HG02588 (cell line): ENCODE measurements at regions not wholly inside any gene's neighbourhood (a gene's known extent, or its start where the extent isn't known, plus 50 kb on each side); places are given as distances from the start of the nearest gene placed in this dataset.

Experiments
- ATAC-seq: cut with Tn5 transposase; IDR thresholded peaks from one replicate; pipeline ENCODE4 v1.9.1; 2021; ENCODE audit warnings: mild to moderate bottlenecking, moderate library complexity; ENCODE audit not compliant: unreplicated experiment

DNA sequence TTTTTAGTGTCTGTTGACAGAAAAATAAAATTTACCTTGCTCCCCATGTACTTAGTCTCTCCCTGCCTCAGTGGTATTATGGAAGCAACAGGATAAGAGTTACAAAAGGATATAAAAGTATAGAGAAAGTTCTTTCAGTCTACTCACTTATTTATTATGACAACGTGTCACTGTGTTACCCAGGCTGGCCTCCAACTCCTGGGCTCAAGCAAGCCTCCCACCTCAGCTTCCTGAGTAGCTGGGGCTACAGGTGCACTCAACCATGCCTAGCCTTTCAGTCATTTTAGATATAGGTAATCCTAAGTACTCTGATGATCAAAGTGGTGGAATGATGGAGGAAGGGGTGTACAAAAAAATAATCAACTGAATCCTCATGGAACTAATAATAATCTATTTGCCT lies 215.2 kb upstream of the MKLN1 start:
- no peak for ATAC-seq

DNA sequence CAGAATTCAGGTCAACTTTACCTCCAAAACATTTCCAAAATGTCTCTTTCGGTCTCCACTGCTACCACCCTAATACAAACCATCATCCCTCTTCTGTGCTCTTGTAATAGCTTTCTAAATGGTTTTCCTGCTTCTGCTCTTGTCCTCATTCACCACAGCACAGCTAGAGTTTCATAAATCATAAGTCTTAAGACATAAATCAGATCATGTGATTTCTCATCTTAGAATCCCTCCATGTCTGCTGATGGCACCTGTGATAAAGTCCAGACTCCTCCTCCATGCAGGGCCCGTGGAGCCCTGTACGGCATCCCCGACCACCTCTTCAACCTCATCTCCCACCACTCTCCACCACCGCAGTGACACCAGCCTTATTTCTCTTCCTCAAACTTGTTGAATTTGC lies 212.3 kb upstream of the MKLN1 start:
- ATAC-seq, result no peak

DNA sequence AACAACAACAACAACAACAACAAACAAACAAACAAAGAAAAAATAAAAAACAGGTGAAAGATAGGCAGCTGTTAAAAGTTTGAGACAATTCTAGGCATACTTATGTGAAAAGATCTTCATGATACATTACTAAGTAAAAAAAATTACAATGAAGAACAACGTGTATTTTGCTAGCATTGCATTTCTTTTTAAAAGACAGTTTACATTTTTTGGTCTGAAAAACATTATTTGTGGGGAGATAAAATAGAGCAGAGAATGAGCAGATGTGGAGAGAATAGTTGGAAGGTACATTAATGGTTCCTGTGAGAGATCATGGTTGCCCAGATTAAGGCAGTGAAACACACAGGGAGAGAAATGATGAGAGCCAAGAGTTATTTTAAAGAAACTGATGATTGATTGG lies 210.2 kb upstream of the MKLN1 start:
- no peak for ATAC-seq

DNA sequence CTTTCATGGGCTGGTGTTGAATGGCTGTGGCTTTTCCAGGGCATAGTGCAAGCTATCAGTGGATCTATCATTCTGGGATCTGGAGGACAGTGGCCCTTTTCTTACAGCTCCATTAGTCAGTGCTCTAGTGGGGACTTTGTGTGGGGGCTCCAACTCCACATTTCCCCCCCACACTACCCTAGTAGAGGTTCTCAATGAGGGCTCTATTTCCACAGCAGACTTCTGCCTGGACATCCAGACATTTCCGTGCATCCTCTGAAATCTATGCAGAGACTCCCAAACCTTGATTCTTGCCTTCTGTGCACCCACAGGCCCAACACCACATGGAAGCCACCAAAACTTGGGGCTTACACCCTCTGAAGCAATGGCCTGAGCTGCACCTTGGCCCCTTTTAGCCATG lies 208.3 kb upstream of the MKLN1 start:
- no peak for ATAC-seq

DNA sequence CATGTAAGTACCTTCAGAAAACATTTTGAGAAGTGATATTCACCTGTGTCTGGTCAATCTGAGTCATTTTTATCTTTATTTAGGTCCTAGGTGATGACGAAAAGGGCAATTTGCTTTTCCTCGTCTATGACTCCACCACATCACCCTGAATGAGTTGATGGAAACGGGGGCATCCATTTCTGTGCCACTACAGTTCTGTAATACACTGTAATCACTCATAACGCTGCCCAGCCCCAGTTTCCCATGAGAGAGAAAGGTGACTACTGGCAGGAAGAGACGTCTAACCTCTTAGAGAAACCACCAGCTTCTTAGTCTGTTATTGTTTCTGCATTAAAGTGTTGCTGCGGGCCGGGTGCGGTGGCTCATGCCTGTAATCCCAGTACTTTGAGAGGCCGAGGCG lies 205.3 kb upstream of the MKLN1 start:
- no peak for ATAC-seq

DNA sequence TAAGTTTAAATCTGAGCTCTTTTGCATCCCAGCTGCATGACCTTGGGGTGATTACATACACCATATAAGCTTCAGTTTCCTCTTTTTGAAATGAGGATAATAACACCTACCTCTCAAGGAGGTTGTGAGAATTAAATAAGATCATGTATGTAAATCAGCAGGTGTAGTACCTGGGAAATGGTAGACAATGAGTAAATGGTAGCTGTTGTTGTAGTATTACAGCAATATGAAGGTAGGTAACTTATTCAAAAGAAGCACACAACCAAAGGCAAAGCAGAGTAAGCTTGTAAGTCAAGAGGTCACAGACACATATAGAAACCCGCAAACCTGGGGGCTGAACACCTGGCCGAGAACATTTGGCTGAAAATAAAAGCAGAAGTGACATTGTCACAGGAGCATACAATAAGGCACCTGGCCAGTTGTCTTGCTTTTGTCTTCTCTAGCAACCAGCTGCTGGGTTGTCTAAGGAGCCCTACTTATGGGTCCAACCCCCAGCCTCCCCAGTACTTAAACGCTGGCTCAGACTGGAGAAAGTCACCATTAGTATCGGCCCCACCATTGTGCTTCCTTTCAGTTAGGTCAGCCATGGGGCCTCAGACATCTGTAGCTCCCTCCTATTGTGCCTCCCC lies 203.6 kb upstream of the MKLN1 start:
- peak; percentile 91 for ATAC-seq

DNA sequence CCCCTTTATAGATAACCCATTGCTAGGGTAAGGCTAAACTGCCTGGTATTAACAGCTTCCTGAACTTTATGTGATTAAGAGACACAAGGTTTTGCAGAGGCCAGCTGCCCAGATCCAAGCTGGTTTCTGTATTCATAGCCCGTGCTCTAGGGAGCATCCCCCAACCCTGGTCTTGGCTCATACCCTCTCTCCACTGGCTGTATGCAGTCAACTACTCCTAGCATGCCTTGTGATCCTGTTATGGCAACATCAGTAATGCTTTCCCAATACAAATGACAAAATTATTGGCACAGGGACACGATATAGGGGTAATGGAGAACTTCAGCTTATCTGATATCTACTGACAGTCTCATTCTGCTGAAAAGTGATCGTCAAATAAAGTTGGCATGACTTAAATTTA lies 202.8 kb upstream of the MKLN1 start:
- ATAC-seq, result no peak

DNA sequence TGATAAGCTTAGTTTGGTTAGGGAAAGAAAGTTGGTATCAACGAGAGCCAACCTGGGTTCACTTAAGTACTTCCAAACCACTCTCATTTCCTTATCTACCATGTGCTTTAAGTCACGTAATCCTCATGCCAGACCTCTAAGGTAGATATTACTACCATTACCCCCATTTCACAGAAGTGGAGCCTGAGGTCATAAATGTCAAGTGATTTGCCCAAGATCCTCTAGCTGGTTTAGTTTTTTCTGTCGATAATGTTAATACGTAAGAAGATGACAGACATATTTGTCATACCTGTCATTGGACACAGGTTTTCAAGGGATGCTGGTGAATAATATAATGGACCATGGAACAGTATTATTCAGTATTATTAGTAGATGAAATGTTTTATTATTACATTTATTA lies 197.4 kb upstream of the MKLN1 start:
- ATAC-seq, result no peak

DNA sequence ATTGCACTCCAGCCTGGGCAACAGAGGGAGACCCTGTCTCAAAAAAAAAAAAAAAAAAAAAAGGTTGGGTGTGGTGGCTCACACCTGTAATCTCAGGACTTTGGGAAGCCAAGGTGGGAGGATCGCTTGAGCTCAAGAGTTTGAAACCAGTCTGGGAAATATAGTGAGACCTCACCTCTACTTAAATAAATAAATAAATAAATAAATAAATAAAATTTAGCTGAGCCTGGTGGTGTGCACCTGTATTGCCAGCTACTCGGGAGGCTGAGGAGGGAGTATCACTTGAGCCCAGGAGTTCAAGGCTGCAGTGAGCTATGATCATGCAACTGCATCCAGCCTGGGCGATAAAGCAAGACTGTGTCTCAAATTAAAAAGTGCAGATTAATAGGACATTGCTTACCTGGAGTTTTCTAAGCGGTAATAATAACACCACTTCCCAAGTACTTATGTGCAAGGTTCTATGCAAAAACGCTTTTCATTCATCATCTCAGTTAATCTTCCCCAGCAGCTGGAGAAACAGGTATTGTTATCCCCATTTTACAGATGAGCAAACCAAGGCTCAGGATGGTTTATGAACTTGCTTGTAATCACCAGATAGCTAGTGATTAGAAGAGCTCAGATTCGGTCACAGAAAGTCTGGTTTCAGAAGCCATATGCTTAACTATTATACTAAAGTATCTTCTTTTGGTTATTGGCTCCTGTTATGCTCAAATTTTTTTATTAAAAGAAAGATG lies 196.5 kb upstream of the MKLN1 start:
- no peak for ATAC-seq

DNA sequence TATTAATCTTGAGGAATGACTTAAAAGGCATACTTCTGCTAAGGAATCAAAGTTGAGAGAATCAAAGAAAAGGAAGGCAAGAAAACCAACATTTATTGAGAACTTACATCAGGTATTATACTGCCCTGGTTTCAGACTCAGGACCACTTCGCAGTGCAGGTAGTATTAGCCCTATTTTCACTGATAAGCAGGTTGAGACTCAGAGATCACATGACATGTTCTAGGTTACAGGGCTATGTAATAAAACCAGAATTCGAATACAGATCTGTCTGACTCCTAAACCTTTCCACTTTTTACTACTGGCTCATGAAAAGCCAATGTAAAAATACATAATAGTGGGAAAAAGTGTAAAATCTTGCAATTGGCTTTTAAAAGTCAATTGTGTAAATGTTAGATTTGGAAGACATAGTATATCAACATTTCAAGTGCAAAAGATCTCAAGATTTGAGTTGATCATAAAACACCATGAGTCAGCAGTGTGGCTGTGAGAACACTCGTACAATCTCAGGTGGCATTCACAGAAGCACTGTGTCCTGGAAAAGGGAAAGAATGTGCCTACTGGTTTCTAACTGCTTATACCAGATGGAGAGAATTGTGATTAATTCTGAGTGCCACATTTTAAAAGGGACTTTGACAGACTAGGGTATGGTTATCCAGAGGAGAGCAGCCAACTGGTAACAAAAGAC lies 195.8 kb upstream of the MKLN1 start:
- ATAC-seq, result no peak

DNA sequence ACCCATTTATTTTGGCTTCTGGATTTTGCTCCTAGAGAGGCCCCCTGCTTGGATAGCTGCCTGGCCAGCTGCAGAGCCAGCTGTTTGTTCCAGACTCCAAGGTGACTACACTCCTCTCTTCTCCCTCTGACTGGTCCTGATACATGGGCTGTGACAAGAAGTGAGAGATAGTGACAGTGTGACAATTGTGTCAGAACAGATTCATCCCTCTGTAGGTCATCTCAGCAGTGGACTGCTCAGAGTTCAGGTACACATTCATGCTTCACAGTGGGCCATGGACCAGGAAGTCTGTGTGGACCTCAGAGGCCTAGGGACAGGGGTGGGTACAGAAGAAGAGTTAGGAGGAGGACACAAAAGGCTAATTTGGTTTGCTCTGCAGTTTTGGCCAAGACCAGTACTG lies 188.2 kb upstream of the MKLN1 start:
- no peak for ATAC-seq

DNA sequence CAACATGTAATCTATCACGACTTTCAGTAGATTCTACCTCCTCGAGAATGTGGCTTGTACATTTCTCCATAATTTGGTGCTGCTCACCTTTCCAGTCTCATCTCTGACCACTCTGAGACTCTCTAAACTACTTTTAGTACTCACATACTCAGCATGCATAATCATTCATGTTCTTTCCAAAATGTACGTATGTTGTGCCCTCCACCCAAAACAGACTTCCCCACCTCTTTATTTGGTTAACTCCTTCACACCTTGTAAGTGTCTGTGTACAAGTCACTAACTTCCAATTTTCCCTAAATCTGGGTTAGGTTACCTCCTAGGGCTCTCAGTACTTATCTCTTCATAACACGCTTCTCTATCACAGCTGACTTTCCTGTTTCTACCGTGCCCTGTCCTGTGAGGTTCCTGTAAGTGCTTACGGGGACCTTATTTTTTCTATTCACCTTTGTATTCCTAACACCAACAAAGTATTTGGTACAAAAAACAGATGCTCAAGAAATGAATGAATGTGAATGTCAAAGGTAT lies 186.2 kb upstream of the MKLN1 start:
- no peak for ATAC-seq

DNA sequence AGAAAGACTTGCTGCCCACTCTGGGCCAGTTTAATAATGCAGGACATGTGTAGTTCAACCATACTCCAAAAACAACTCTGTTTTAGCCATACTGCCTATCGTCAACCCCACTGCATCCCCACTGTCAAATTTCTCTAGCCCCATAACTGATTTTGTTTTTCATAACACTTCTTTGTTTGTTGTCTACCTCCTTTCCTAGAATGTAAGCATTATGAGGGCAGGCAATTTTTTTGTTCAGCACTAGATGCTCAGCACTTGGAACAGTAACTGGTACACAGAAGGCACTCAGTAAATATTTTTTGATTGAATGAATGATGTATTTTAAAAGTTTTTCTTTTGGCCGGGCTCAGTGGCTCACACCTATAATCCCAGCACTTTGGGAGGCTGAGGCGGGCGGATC lies 183.8 kb upstream of the MKLN1 start:
- ATAC-seq, result no peak

DNA sequence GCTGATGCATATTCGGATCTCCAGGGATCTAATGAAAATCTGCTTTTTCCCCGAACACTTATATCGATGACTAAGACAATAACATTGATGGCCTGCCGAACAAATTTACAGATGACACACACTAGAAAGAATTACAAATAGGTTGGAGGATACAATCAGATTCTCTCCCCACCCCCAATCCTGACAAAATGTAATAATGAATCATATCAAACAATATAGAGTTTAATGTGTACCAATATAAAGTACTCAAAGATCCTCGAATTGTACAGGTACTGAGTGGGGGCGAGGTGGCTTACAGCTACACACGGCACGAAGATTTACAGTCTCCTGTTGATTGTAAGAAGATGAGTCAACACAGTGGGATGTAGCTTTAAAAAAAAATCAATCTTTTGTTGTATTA lies 182.7 kb upstream of the MKLN1 start:
- no peak for ATAC-seq

DNA sequence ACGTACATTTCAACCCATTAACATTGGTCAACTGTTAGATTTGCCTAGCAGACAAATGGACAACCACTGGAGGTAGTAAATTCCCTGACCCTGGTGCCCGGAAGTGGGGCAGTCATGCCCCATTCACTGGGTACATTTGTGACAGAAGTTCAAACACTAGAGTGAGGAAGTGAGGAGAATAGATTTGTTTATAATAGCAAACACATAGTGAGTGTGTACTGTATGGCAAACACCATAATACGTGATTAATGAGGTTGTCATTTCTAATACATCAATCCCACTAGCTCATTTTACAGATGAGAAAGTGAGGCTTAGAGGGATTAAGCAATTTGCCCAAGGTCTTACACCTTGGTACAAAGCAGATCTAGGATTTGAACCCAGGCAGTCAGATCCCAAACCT lies 181.9 kb upstream of the MKLN1 start:
- no peak for ATAC-seq

DNA sequence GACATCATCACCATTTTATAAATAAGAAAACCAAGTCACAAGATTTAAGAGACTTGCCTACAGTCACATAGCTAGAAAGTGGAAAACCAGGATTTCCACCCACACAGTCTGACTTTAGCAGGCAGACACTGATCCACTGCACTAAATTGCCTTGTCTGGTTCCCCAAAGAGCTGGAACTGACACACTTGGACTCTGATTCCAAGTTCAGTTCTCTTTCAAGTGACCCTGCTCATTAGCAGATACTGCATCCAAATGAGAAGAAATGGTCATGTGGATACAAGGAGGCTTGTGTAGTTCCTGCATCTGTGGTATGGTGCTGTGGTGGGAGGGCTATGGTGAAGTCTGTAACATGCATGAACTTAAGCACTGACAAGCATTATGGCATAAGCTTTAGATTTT lies 180.1 kb upstream of the MKLN1 start:
- ATAC-seq, result no peak

DNA sequence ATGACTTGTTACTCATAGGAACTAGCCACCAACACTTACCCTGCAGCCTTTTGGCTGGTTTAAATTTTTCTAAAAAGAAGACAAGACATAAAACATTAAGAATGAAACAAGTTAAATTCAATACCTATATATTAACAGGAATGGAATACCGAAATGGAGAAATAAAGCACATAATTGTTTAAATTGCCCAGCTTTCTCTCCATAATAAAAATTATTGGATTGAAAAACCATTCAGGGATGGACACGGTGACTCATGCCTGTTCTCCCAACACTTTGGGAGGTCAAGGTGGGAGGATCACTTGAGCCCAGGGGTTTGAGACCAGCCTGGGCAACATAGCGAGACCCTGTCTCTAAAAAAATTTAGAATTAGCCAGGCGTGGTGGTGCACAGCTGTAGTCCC lies 179.4 kb upstream of the MKLN1 start:
- ATAC-seq, result no peak

DNA sequence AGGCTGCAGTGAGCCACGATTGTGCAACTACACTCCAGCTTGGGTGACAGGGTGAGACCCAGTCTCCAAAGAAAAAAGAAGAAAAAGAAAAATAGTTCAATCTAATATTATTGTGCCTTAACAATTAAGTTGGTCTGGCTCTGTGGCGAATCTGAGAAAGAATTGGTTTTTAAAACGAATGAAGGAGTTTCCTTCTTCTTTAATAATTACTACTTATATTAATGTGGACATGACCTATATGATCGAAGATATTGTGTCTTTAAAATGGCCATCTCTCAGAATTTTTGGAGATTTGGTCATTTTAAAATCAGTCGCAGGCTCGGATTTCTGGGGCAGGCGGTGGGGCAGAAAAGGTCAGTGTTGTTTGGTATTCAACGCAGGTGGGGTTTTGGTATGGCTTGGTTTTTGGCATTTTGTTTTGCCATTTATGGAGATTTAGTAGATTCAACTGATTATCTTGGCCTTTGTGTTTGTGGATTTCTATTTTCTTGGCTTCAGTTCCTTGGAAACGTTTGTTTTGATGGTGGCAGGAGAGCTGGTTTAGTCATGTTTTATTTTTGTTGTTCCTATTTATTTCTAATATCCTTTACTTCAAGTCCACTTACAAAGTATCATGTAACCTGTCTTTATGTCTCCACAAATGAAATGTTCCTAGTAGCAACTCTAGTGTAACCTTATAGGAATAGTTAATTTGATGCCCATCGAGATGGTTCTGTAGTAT lies 178.8 kb upstream of the MKLN1 start:
- ATAC-seq, result no peak

DNA sequence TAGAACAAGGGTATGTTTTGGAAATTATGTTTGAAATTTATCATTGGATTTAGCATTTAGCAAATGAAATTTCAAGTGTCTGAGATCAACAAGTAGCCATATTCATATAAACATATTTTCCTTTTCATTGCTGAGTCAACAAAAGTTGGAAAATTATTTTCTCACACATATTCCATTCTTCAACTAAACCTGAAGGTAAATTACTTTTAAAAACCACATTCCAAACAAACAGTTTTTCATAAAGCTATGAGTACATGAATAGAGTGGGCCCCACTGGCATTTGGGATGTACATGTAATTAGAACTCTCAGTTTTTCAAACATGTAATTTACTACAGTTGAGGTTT lies 178.3 kb upstream of the MKLN1 start:
- ATAC-seq, result no peak

DNA sequence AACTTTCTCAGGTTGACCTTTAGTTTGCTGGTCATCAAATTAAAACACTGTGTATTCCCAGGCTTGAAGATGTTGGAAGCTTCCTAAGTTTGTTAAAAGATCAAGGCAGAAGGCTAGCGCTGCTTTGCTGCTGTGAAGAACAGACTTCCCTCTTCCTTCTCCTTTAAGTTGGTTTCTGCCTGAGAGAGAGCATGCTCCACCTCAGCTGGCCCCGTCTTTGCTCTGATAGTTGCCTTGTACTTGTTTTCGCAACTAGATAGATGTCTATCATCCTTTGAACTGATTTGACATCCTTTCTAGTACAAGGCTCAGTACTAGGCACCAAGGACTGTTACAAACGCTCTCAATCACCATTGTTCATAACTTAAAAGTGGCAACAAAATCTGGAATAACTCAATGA lies 177.8 kb upstream of the MKLN1 start:
- ATAC-seq, result no peak

DNA sequence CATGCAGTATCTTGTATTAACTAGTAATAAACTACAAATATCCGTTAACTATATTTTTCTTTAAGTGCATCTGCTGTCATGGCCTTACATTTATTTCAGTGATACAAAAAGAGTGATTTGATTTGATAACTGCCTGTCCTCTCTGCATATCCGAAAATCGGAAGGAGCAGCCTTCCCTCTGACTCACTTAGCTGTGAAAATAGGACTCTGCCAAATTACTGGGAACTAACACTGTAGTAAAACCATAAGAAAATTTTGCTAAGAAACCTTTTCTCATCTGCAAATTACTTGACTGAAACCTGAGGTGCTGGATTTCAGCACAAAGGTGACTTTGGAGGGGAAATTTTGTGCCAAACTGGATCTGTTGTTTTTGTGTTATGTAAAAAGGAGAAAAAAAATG lies 176.6 kb upstream of the MKLN1 start:
- no peak for ATAC-seq

DNA sequence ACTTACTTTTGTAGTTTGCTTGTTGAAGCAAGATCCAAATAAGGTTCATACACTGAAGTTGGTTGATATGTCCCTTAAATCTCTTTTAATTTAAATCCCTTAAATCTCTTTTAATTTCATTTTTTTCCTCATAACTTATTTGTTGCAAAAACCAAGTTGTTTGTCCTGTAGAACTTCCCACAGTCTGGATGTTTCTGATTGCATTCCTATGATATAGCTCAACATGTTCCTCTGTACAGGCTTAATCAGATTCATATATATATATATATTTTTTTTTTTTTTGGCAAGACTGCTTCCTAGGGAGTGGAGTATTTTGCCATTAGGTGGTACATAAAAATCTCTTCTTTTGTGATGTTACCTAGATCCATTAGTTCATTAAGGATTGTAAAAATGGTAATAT lies 174.9 kb upstream of the MKLN1 start:
- no peak for ATAC-seq
